IgD-negative memory B cell (primary cell): ENCODE measurements at regions not wholly inside any gene's neighbourhood (a gene's known extent, or its start where the extent isn't known, plus 50 kb on each side); places are given as distances from the start of the nearest gene placed in this dataset.
A peak's percentile ranks its signal among the peaks of the same experiment; 100 is the strongest.

ENCODE experiments used
- H3K27ac Mint-ChIP-seq, 3 donors: one replicate each; pipeline ENCODE4 v1.8.0; 2020 to 2022; ENCODE audit warnings: mild to moderate bottlenecking in 3 of 3, mixed read lengths in 3 of 3, moderate library complexity in 1 of 3
- H3K27me3 Mint-ChIP-seq: one replicate; pipeline ENCODE4 v1.8.0; 2021; ENCODE audit warnings: mixed read lengths
- H3K36me3 Mint-ChIP-seq: one replicate; pipeline ENCODE4 v1.8.0; 2020; ENCODE audit warnings: mild to moderate bottlenecking, mixed read lengths
- H3K4me1 Mint-ChIP-seq, 3 donors: one replicate each; pipeline ENCODE4 v1.8.0; 2020 to 2022; ENCODE audit warnings: mixed read lengths in 3 of 3, mild to moderate bottlenecking in 1 of 3
- H3K4me3 Mint-ChIP-seq, 4 donors: one replicate each; pipeline ENCODE4 v1.8.0; 2020 to 2022; ENCODE audit warnings: mild to moderate bottlenecking in 4 of 4, mixed read lengths in 4 of 4, moderate library complexity in 3 of 4
- H3K9me3 Mint-ChIP-seq, 3 donors: one replicate each; pipeline ENCODE4 v1.8.0; 2020 to 2021; ENCODE audit warnings: mixed read lengths in 3 of 3, mild to moderate bottlenecking in 1 of 3

DNA sequence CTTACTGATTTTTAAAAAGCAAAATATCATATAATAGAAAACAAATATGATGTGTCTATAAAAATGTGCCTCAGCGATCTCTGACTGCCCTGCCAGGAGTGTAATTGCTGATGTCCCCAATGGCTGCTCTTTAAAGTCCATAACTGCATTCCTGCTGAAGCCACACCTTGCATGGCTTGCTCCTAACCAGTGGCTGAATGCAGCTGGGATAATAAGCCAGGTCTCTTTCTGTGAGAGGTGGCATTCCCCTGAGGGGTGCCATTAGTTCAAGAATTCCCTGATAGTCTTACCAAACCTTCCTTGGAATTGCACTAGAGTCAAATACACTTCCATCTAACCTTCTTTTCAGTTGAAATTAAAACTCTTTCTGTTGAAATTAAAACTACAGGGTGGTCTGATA is 125.8 kb upstream of the ZNF804A start:
- Mint-ChIP-seq H3K9me3 (peaks cover 0 to 1% (median 0%) of the 10 kb centered on the region in 3 donors), H3K27me3 (no peaks in the 10 kb centered on the region), H3K27ac (no peak overlapping the region), H3K4me3 (no peak overlapping the region), H3K4me1 (no peaks in the 10 kb centered on the region), H3K36me3 (no peaks in the 10 kb centered on the region)

DNA sequence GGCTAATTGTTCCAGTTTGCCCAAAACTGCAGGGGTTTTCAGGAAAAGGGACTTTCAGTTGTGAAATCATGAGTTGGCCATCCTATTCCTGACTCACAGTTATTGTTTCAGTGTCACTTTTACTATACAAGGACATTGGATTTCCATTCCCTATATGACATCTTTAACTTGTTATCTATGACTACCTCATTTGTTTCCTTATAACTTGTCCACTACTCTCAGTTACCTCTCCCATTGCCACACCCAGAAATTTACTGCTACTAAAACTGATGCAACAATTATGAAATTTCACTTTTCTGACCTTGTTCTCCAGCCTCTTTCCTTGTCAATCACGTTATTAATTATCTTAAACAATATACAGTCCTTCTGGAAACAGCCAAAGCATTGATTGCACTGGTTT is 116.5 kb upstream of the ZNF804A start:
- Mint-ChIP-seq H3K4me1 (no peaks in the 10 kb centered on the region), H3K4me3 (no peak overlapping the region), H3K36me3 (no peaks in the 10 kb centered on the region), H3K27ac (no peak overlapping the region), H3K9me3 (peaks cover 2 to 4% (median 2%) of the 10 kb centered on the region in 3 donors), H3K27me3 (no peaks in the 10 kb centered on the region)

DNA sequence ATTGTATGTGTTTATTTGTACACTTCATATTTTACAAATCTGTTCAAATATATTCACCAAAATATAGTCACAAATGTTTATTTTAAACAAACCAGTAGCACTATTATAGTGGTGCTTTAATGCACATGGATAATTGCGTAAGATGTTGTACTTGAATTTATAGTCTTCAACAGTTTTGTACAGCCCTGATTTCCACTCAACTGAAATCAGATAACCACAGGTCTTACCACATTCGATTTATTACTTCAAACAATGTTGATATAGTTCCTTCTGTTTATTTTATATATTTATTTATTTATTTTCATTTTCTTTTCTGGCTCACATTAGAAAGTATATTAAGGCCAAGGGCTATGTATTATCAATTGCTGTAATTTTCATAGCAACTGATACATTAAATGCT is 99.4 kb upstream of the ZNF804A start:
- Mint-ChIP-seq H3K27ac (no peak overlapping the region), H3K27me3 (no peaks in the 10 kb centered on the region), H3K4me1 (no peaks in the 10 kb centered on the region), H3K36me3 (no peaks in the 10 kb centered on the region), H3K4me3 (no peak overlapping the region), H3K9me3 (peaks cover 0 to 2% (median 0%) of the 10 kb centered on the region in 3 donors)

DNA sequence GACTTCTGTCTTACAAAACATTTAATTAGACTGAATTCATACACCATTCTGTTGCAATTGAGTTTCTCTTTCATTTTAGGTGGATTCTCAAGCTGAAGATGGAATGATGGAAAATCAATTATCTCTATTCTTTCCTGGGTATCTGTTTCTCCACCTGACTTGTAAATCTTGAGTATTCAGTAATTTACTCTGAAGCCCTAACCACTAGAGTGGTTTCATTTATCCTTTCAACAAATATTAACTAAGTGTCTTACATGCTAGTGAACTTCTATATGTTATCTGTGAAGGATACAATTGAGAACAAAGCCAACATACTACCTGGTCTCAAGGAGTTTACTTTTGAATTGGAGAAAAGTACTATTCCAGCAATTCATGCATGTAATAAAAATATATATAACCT is 94.1 kb upstream of the ZNF804A start:
- H3K4me3 Mint-ChIP-seq = no peak overlapping the region
- H3K9me3 Mint-ChIP-seq = peaks cover 0 to under 1% (median 0%) of the 10 kb centered on the region in 3 donors
- no peaks in the 10 kb centered on the region for H3K27me3 Mint-ChIP-seq
- no peaks in the 10 kb centered on the region for H3K4me1 Mint-ChIP-seq
- H3K36me3 Mint-ChIP-seq = no peaks in the 10 kb centered on the region
- no peak overlapping the region for H3K27ac Mint-ChIP-seq

DNA sequence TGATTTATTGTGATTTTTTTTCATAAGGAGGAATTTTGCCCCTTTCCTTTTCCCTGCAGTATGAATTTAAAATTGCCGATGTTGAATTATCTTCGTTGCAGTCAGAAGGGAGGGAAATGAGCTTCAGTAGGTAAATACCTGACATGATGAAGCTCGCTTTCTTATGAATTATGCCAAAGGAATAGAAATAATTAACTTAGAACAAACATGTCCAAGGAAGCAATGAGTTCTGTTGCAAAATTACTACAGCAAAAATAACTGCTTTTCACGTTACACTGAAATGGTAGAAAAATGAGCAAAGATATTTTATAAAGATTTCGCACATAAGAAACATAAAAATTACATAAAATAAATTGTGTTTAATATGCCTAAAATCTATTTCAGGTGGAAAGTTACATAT is 91.1 kb upstream of the ZNF804A start:
- peaks cover 0 to 5% (median 0%) of the 10 kb centered on the region in 3 donors for H3K9me3 Mint-ChIP-seq
- no peaks in the 10 kb centered on the region for H3K27me3 Mint-ChIP-seq
- H3K4me3 Mint-ChIP-seq = no peak overlapping the region
- no peaks in the 10 kb centered on the region for H3K36me3 Mint-ChIP-seq
- H3K4me1 Mint-ChIP-seq = no peaks in the 10 kb centered on the region
- H3K27ac Mint-ChIP-seq = no peak overlapping the region

DNA sequence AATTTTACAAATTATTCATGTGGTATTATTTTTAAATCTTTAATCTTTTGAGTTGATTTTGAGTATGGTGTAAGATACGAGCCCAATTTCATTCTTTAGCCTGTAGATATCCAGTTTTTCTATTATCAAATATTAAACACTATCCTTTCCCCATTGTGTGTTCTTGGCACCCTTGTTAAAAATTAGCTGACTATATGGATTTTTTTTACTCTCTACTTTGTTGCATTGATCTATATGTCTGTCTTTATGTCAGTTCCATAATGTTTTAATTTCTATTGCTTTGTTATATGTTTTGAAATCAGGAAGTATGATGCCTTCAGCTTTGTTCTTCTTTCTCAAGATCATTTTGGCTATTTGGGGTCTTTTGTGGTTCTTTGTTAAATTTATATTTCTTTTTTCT is 80.9 kb upstream of the ZNF804A start:
- H3K9me3 Mint-ChIP-seq = peaks cover 0 to 5% (median 0%) of the 10 kb centered on the region in 3 donors
- H3K27me3 Mint-ChIP-seq = no peaks in the 10 kb centered on the region
- H3K27ac Mint-ChIP-seq = no peak overlapping the region
- no peak overlapping the region for H3K4me3 Mint-ChIP-seq
- H3K36me3 Mint-ChIP-seq = no peaks in the 10 kb centered on the region
- no peaks in the 10 kb centered on the region for H3K4me1 Mint-ChIP-seq

DNA sequence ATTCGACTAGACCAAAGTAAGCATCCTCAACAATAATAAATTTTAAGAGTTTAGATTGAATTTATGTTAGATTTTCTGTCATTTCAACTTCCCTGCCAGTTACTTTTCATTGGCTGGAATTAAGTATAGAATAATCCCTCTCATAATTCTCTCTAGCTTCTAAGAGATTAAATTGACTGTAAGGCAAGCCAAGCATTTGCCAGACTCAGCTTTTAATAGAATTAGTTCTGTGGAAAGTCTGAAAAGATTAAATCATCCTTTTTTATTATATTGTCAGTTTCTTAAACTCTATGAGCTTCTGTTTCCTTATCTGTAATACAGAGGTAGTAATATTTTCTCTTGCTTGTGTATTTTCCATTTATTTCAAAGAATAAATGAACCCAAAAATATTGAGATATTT is 77.9 kb upstream of the ZNF804A start:
- Mint-ChIP-seq H3K27me3 (no peaks in the 10 kb centered on the region), H3K4me3 (no peak overlapping the region), H3K4me1 (no peaks in the 10 kb centered on the region), H3K27ac (no peak overlapping the region), H3K36me3 (no peaks in the 10 kb centered on the region), H3K9me3 (peaks cover 0 to 5% (median 4%) of the 10 kb centered on the region in 3 donors)

DNA sequence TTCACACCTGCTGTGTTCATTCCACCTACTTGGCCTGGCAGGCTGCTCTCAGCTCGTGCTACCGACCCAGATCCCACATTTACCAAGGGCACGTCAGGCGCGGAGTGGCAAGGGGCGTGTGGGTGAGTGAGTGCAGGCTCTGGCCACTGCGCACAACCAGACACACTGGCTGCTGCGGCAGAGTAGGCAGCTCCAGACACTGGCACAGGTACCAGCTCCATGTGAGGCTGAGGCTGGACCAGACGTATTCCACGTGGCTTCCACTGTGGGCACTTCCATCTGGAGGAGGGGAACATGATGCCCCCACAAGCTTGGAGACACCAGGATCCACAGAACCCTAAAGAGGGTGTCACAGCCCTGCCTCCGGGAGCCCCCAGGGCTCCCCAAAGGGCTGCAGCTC is 74.6 kb upstream of the ZNF804A start:
- Mint-ChIP-seq H3K9me3 (peaks cover 0 to 15% (median 6%) of the 10 kb centered on the region in 3 donors), H3K27ac (no peak overlapping the region), H3K27me3 (peaks cover 1% of the 10 kb centered on the region), H3K36me3 (peaks cover 1% of the 10 kb centered on the region), H3K4me3 (no peak overlapping the region), H3K4me1 (no peaks in the 10 kb centered on the region)

DNA sequence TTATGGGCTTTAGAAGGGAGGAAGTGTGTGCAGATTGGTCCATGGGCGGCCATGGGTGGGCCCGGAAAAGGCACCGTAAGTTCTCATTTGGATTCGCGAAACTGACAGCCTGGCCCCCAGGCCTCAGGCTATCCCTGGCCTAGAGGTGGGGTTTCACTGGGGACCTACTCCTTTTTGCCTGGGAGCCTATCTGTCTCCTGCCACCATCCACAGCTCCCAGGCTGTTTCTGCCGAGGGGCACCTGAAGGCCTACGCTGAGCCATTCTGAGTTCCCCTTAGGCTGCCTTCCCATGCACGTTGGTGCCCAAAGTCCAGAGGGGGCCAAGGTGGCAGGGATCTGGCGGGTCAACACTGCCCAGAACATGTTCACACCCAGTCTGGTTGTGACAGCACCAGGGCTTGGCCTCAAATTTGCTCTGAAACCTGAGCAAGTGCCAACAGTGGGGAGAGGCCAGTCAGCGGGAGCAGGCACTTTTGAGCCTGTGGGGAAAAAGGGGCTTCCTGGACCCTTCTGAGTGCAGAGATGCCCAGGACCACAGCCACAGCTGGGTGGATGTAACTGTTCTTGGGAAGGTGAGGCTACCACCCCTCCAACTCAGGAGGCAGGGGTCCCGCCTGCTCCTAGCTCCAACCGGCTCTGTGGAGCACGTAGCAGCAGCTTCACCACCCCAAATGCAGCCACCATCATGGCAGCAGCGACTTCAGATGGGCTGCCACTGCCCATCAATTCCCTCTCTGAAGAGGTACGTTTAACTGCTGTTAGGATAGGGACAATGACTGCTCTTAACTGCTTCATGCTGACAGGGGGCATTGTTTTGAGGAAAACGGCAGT is 73.6 kb upstream of the ZNF804A start:
- H3K4me1 Mint-ChIP-seq = no peaks in the 10 kb centered on the region
- H3K4me3 Mint-ChIP-seq = no peak overlapping the region
- peaks cover 1% of the 10 kb centered on the region for H3K36me3 Mint-ChIP-seq
- H3K27me3 Mint-ChIP-seq = peaks cover 1% of the 10 kb centered on the region
- H3K9me3 Mint-ChIP-seq = peaks cover 0 to 15% (median 6%) of the 10 kb centered on the region in 3 donors
- H3K27ac Mint-ChIP-seq = no peak overlapping the region

DNA sequence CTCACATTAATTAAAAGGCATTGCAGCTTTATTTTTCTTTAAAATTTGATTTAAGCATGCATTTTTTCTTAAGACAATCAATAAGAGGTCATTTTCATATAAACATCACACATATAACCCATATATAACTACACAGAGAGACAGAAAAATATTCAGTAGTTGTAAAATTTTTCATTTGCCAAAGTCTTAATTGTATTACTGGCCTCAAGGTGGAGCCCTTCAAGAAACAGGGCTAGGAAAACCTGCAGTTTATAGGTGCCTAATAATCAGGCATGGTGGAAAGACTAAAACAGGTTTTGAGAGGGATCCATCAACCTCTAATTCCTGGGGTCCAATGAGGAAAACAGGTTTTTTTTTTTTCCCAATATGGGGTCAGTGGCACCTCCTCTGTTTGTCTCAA is 71.3 kb upstream of the ZNF804A start:
- Mint-ChIP-seq H3K9me3 (peaks cover 0 to 15% (median 8%) of the 10 kb centered on the region in 3 donors), H3K27ac (no peak overlapping the region), H3K4me3 (peak overlapping the region in 1 of 4 donors; percentile 17), H3K27me3 (peaks cover 1% of the 10 kb centered on the region), H3K36me3 (peaks cover 1% of the 10 kb centered on the region), H3K4me1 (no peaks in the 10 kb centered on the region)

DNA sequence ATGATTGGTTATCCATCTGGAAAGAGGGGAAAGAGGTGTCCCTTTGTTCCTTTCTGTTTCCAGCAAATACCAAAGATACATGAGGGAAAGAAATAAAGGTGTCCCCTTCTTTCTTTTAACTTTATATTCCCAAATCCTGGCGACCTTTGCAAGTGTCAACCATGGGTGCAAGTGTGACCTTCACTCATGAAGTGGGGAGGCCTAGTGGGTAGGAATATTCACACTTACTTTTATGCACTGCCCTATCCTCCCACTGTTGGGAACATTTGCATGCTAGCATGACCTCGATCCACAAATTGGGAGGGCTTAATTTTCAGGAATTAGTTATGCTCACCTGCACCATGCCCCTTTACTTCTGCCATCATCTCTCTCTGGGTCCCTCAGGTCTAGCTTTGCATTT is 70.2 kb upstream of the ZNF804A start:
- Mint-ChIP-seq H3K27ac (no peak overlapping the region), H3K4me3 (no peak overlapping the region), H3K9me3 (peaks cover 0 to 15% (median 8%) of the 10 kb centered on the region in 3 donors), H3K27me3 (peaks cover 1% of the 10 kb centered on the region), H3K36me3 (peaks cover 1% of the 10 kb centered on the region), H3K4me1 (no peaks in the 10 kb centered on the region)

DNA sequence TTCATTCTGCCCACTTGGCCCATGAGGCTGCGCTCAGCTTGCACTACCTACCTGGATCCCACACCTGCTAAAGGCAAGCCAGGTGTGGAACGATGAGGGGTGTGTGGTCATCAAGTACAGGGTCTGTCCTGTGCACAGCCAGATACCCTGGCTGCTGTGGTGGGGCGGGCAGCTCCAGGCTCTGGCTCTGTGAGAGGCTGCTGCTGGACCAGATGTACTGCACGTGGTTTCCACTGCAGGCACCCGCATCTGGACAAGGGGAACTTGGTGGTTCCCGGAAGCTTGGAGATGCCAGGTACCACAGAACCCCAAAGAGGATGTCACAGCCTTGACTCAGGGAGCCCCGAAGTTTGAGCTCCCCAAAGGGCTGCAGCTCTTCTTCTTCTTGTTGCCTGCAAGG is 68.1 kb upstream of the ZNF804A start:
- no peaks in the 10 kb centered on the region for H3K4me1 Mint-ChIP-seq
- H3K4me3 Mint-ChIP-seq = no peak overlapping the region
- H3K36me3 Mint-ChIP-seq = peaks cover 1% of the 10 kb centered on the region
- H3K27ac Mint-ChIP-seq = no peak overlapping the region
- H3K9me3 Mint-ChIP-seq = peaks cover 0 to 15% (median 6%) of the 10 kb centered on the region in 3 donors
- peaks cover 1% of the 10 kb centered on the region for H3K27me3 Mint-ChIP-seq

DNA sequence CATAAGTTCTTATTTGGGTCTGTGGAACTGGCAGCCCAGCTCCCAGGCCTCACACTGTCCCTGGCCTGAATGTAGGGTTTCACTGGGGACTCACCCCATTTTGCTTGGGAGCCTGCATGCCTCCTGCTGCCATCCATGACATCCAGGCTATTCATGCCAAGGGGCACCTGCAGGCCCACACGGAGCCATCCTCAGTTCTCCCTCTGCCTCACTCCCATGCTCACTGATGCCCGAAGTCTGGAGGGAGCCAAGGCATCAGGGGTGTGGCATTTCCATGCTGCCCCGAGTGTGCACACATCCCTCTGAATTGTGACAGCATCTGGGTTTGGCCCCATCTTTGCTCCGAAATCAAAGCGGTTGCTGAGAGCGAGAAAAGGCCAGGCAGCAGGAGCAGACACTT is 67.4 kb upstream of the ZNF804A start:
- no peak overlapping the region for H3K27ac Mint-ChIP-seq
- H3K9me3 Mint-ChIP-seq = peaks cover 0 to 10% (median 5%) of the 10 kb centered on the region in 3 donors
- H3K36me3 Mint-ChIP-seq = peaks cover 1% of the 10 kb centered on the region
- H3K4me1 Mint-ChIP-seq = no peaks in the 10 kb centered on the region
- H3K27me3 Mint-ChIP-seq = peaks cover 1% of the 10 kb centered on the region
- H3K4me3 Mint-ChIP-seq = no peak overlapping the region

DNA sequence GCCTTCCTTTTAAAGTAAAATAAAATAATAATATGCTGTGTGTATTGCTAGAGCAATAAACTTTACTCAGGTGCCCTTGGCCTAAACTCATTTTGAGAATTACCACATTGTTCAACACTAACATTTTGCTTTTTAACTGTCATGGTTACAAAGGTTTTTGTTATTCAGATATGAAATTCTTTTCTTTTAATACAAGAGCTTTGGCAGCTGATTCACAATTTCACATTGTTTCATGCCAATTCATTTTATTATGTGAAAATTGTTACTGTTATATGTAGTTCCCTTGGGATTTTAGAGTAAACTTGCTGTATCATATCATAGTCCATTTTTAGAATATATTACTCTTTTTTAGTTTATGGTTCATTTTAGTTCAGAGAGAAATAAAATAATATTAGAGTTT is 65.8 kb upstream of the ZNF804A start:
- Mint-ChIP-seq H3K4me1 (no peaks in the 10 kb centered on the region), H3K27ac (no peak overlapping the region), H3K4me3 (no peak overlapping the region), H3K9me3 (peaks cover 0 to 3% (median 3%) of the 10 kb centered on the region in 3 donors), H3K27me3 (peaks cover 1% of the 10 kb centered on the region), H3K36me3 (peaks cover under 1% of the 10 kb centered on the region)

DNA sequence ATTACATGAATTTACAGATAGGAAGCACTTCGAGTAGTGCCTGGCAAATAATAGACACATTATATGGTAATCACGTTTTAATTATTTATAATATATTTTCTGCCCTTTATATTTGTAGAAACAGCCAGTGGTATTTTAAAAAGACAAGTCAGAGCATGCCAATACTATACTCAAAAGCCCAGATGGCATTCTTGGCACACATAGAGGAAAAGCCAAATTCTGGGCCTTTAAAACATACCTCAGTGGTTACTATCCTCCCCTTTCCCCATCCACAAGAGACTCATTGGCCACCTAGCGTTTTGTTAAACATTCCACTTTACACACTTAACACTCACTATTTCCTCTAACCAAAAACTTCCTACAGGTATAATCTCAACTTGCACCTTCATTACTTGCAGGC is 63.3 kb upstream of the ZNF804A start:
- no peak overlapping the region for H3K27ac Mint-ChIP-seq

DNA sequence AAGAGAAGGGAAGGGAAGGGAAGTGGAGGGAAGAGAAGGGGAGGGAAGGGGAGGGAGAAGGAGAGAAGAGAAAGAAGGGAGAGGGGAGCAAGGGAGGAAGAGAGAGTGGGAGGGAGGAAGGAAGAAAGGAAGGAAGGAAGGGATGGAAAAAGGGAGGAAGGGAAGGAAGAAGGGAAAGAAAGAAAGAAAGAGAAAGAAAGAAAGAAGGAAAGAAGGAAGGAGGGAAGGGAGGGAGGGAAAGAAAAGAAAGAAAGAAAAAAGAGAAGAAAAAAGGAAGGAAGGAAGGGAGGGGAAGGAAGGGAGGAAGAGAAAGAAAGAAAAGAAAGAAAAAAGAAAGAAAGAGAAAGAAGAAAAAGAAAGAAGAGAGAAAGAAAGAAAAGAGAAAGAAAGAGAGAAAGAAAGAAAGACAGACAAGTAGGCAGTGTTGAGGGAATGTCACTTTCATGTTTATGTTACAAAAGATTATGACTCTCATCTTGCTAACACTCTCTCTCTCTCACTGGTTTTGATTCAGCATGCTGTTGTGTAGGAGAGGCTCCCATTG is 58.0 kb upstream of the ZNF804A start:
- Mint-ChIP-seq H3K27me3 (no peaks in the 10 kb centered on the region), H3K27ac (no peak overlapping the region), H3K4me1 (peaks cover 0 to 2% (median 0%) of the 10 kb centered on the region in 3 donors), H3K9me3 (no peaks in the 10 kb centered on the region), H3K36me3 (peaks cover 1% of the 10 kb centered on the region), H3K4me3 (no peak overlapping the region)

More for the DNA sequence above, 63.3 kb upstream of the ZNF804A start:
- H3K36me3 Mint-ChIP-seq = peaks cover 1% of the 10 kb centered on the region
- no peaks in the 10 kb centered on the region for H3K4me1 Mint-ChIP-seq
- H3K9me3 Mint-ChIP-seq = peaks cover 0 to 3% (median 0%) of the 10 kb centered on the region in 3 donors
- H3K4me3 Mint-ChIP-seq = no peak overlapping the region
- no peaks in the 10 kb centered on the region for H3K27me3 Mint-ChIP-seq
